HEK293 (cell line): ENCODE measurements at regions not wholly inside any gene's neighbourhood (a gene's known extent, or its start where the extent isn't known, plus 50 kb on each side); places are given as distances from the start of the nearest gene placed in this dataset.

Source experiments
- CTCF ChIA-PET: fragments of 350-600 bp; formaldehyde crosslinking; extraction: SDS; loops from one replicate; lab custom pipeline; 2021; ENCODE audit warnings: antibody characterized with exemption; lab: Yijun Ruan, JAX
- POLR2A ChIA-PET: fragments of 300-600 bp; formaldehyde crosslinking; extraction: SDS; loops from one replicate; lab custom pipeline; 2020; ENCODE audit warnings: antibody characterized with exemption, inconsistent platforms; lab: Yijun Ruan, JAX
- H3K27ac ChIP-seq: fragments of 200-500 bp; sonication (Bioruptor generic); 2 replicates; pipeline ENCODE4 v1.5.1; 2014; ENCODE audit warnings: low read depth, low read length, control low read depth, inconsistent platforms; ENCODE audit errors: extremely low read depth
- H3K36me3 ChIP-seq, 2 experiments: fragments of 200-500 bp in 1 of 2; sonication (Bioruptor generic) in 1 of 2; 1 replicate in 1 of 2; 2 replicates in 1 of 2; pipeline ENCODE4 v1.5.1; 2014 to 2017; ENCODE audit warnings: inconsistent platforms in 2 of 2, low read length in 2 of 2; ENCODE audit not compliant: control insufficient read depth in 2 of 2, insufficient read depth in 1 of 2
- H3K4me1 ChIP-seq: fragments of 200-500 bp; sonication (Bioruptor generic); 2 replicates; pipeline ENCODE4 v1.5.1; 2014; ENCODE audit warnings: mild to moderate bottlenecking, low read length, inconsistent platforms; ENCODE audit not compliant: control insufficient read depth, insufficient read depth
- H3K4me3 ChIP-seq: 2 replicates; pipeline ENCODE4 v1.5.1; 2011; ENCODE audit warnings: low read depth, mild to moderate bottlenecking, control low read depth, low read length, moderate library complexity
- H3K9me3 ChIP-seq: fragments of 200-500 bp; sonication (Bioruptor generic); 2 replicates; pipeline ENCODE4 v1.5.1; 2014; ENCODE audit warnings: low read depth, low read length, inconsistent platforms; ENCODE audit not compliant: control insufficient read depth, insufficient read depth
- GFI1B ChIP-seq: fragments of 450-650 bp; formaldehyde crosslinking; IDR thresholded peaks from 2 replicates; pipeline ENCODE4 v1.5.1; 2016; ENCODE audit warnings: missing biosample characterization, missing genetic modification characterization
- IKZF3 ChIP-seq: fragments of 450-650 bp; IDR thresholded peaks from 2 replicates; pipeline ENCODE4 v1.5.0; 2018; ENCODE audit warnings: missing biosample characterization, mild to moderate bottlenecking, missing genetic modification characterization, moderate library complexity
- KLF10 ChIP-seq: fragments of 450-650 bp; IDR thresholded peaks from 2 replicates; pipeline ENCODE4 v1.5.1; 2018; ENCODE audit warnings: missing biosample characterization, mild to moderate bottlenecking, missing genetic modification characterization
- KLF7 ChIP-seq: fragments of 450-650 bp; formaldehyde crosslinking; IDR thresholded peaks from 2 replicates; pipeline ENCODE4 v1.5.1; 2016; ENCODE audit warnings: missing biosample characterization, missing genetic modification characterization, borderline replicate concordance
- OVOL3 ChIP-seq: fragments of 450-650 bp; formaldehyde crosslinking; IDR thresholded peaks from 2 replicates; pipeline ENCODE4 v1.5.1; 2016; ENCODE audit warnings: missing biosample characterization, missing genetic modification characterization
- REPIN1 ChIP-seq: fragments of 450-650 bp; formaldehyde crosslinking; IDR thresholded peaks from 2 replicates; pipeline ENCODE4 v1.5.1; 2017; ENCODE audit warnings: missing biosample characterization, missing genetic modification characterization, low read depth
- SETDB1 ChIP-seq: IDR thresholded peaks from one replicate; pipeline ENCODE4 v1.6.1; 2017; ENCODE audit warnings: mild to moderate bottlenecking, low read length, moderate library complexity, mixed read lengths; ENCODE audit not compliant: insufficient read length
- SP2 ChIP-seq: fragments of 450-650 bp; formaldehyde crosslinking; IDR thresholded peaks from 2 replicates; pipeline ENCODE4 v1.5.1; 2016; ENCODE audit warnings: missing biosample characterization, missing genetic modification characterization
- SP3 ChIP-seq: fragments of 450-650 bp; formaldehyde crosslinking; IDR thresholded peaks from 2 replicates; pipeline ENCODE4 v1.5.1; 2016; ENCODE audit warnings: missing biosample characterization, missing genetic modification characterization
- WT1 ChIP-seq: fragments of 450-650 bp; formaldehyde crosslinking; IDR thresholded peaks from 2 replicates; pipeline ENCODE4 v1.5.1; 2016; ENCODE audit warnings: missing biosample characterization, missing genetic modification characterization
- ZFP37 ChIP-seq: fragments of 450-650 bp; formaldehyde crosslinking; IDR thresholded peaks from 2 replicates; pipeline ENCODE4 v1.5.1; 2016; ENCODE audit warnings: missing biosample characterization, missing genetic modification characterization
- ZIC2 ChIP-seq: fragments of 450-650 bp; formaldehyde crosslinking; IDR thresholded peaks from 2 replicates; pipeline ENCODE4 v1.5.1; 2016; ENCODE audit warnings: missing biosample characterization, missing genetic modification characterization
- ZNF23 ChIP-seq: fragments of 450-650 bp; formaldehyde crosslinking; IDR thresholded peaks from 2 replicates; pipeline ENCODE4 v1.5.1; 2016; ENCODE audit warnings: missing biosample characterization, missing genetic modification characterization, borderline replicate concordance
- ZNF302 ChIP-seq: fragments of 450-650 bp; formaldehyde crosslinking; IDR thresholded peaks from 2 replicates; pipeline ENCODE4 v1.5.1; 2016; ENCODE audit warnings: missing biosample characterization, missing genetic modification characterization, low read depth
- ZNF350 ChIP-seq: fragments of 450-650 bp; formaldehyde crosslinking; IDR thresholded peaks from 2 replicates; pipeline ENCODE4 v1.5.0; 2017; ENCODE audit warnings: missing biosample characterization, mild to moderate bottlenecking, missing genetic modification characterization
- ZNF391 ChIP-seq: fragments of 450-650 bp; formaldehyde crosslinking; IDR thresholded peaks from 2 replicates; pipeline ENCODE4 v1.5.1; 2016; ENCODE audit warnings: low read depth, missing biosample characterization, missing genetic modification characterization, borderline replicate concordance
- ZNF404 ChIP-seq: fragments of 450-650 bp; formaldehyde crosslinking; IDR thresholded peaks from 2 replicates; pipeline ENCODE4 v1.5.1; 2017; ENCODE audit warnings: missing biosample characterization, missing genetic modification characterization
- ZNF510 ChIP-seq: fragments of 450-650 bp; formaldehyde crosslinking; IDR thresholded peaks from 2 replicates; pipeline ENCODE4 v1.5.1; 2018; ENCODE audit warnings: mild to moderate bottlenecking, missing genetic modification characterization, missing biosample characterization; ENCODE audit not compliant: insufficient replicate concordance
- ZNF585B ChIP-seq: fragments of 450-650 bp; formaldehyde crosslinking; IDR thresholded peaks from 2 replicates; pipeline ENCODE4 v1.5.1; 2016; ENCODE audit warnings: missing biosample characterization, missing genetic modification characterization
- ZNF843 ChIP-seq: fragments of 450-650 bp; formaldehyde crosslinking; IDR thresholded peaks from 2 replicates; pipeline ENCODE4 v1.5.1; 2016; ENCODE audit warnings: missing biosample characterization, missing genetic modification characterization
- ZSCAN30 ChIP-seq: fragments of 450-650 bp; IDR thresholded peaks from 2 replicates; pipeline ENCODE4 v1.5.1; 2018; ENCODE audit warnings: missing biosample characterization, mild to moderate bottlenecking, missing genetic modification characterization, moderate library complexity
- TF ChIP-seq, protein P1 (sequence below): fragments of 450-650 bp; formaldehyde crosslinking; IDR thresholded peaks from 2 replicates; pipeline ENCODE4 v1.5.1; 2017; ENCODE audit warnings: missing biosample characterization, missing genetic modification characterization
- TF ChIP-seq, protein P2 (sequence below): fragments of 450-650 bp; formaldehyde crosslinking; IDR thresholded peaks from 2 replicates; pipeline ENCODE4 v1.5.1; 2016; ENCODE audit warnings: missing biosample characterization, missing genetic modification characterization
- TF ChIP-seq, protein P3 (sequence below): IDR thresholded peaks from 2 replicates; pipeline ENCODE4 v1.6.1; 2011; ENCODE audit warnings: mild to moderate bottlenecking, low read depth, low read length, borderline replicate concordance
- TF ChIP-seq, protein P4 (sequence below): fragments of 450-650 bp; formaldehyde crosslinking; IDR thresholded peaks from 2 replicates; pipeline ENCODE4 v1.5.1; 2016; ENCODE audit warnings: missing biosample characterization, missing genetic modification characterization
- TF ChIP-seq, protein P5 (sequence below): sonication (generic); formaldehyde crosslinking; IDR thresholded peaks from 2 replicates; pipeline ENCODE4 v1.8.1; 2022; ENCODE audit warnings: mild to moderate bottlenecking, moderate library complexity, missing genetic modification reagents

DNA sequence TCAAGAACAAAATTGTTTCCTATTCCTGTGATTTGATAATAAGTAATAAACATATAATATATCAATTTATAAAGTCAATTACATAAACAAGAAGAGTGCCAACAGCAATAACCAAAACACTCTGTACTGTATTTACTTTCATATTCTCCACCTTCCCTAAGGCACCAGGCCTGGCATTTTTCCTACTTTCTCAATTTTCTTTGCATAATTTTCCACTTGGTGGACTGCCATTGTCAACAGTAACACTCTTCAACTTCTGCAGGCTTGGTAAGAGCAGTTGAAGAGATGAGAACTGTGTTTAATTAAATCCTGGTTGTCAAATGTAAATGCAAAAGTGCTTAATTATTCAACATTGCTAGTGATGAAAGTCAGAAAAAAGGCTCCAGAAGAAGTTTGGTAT, 229.8 kb upstream of the PLSCR5 start:
- no peak overlapping the region for H3K27ac ChIP-seq
- no peaks in the 10 kb centered on the region for H3K36me3 ChIP-seq
- TF ChIP-seq ZNF302 (tag by site-specific recombination) (no peak), ZNF391 (tag by site-specific recombination) (no peak), ZNF585B (tag by site-specific recombination) (no peak), ZFP37 (no peak), SP3 (no peak), SP2 (tag by site-specific recombination) (no peak), ZIC2 (tag by site-specific recombination) (no peak)
- POLR2A ChIA-PET: no interaction called here
- H3K4me3 ChIP-seq: no peak overlapping the region
- H3K4me1 ChIP-seq: no peaks in the 10 kb centered on the region
- CTCF ChIA-PET: no interaction called here
- H3K9me3 ChIP-seq: no peaks in the 10 kb centered on the region

DNA sequence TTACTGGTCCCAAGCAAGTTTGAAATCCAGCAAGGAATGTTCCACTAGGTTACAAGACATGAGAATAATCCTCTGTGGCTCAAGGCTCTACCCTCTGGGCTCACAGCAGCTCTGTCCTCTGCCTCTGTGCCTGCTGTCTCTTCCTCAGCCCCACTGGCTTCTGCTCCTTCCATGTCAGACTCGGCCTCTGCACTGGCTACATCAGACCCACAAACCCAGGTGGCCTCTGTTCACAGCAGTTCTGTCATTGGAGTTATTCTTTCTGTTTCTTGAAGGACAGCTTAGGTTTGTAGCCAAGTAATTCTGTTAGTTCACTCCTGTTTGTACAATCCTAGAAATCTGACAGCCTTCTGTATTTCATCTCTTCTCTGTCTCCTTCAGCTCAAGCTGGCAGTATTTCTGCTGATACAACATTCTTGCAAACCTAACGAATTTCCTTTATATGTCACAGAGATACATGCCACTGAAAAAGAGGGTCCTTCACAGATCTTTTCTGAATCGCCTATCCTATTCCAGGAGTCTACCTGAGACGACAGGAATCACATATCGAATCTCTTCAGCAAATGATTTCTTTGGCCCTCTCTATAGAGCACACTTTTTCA, 227.8 kb upstream of the PLSCR5 start:
- H3K4me1 ChIP-seq: no peaks in the 10 kb centered on the region
- ChIA-PET CTCF (no interaction called here), POLR2A (no interaction called here)
- H3K4me3 ChIP-seq: no peak overlapping the region
- no peaks in the 10 kb centered on the region for H3K36me3 ChIP-seq
- H3K27ac ChIP-seq: no peak overlapping the region
- H3K9me3 ChIP-seq: no peaks in the 10 kb centered on the region
- TF ChIP-seq WT1 (tag by site-specific recombination) (no peak), ZNF510 (tag by site-specific recombination) (no peak), OVOL3 (no peak), ZNF404 (tag by site-specific recombination) (no peak), ZNF23 (no peak)
- TF ChIP-seq, protein P1, sequence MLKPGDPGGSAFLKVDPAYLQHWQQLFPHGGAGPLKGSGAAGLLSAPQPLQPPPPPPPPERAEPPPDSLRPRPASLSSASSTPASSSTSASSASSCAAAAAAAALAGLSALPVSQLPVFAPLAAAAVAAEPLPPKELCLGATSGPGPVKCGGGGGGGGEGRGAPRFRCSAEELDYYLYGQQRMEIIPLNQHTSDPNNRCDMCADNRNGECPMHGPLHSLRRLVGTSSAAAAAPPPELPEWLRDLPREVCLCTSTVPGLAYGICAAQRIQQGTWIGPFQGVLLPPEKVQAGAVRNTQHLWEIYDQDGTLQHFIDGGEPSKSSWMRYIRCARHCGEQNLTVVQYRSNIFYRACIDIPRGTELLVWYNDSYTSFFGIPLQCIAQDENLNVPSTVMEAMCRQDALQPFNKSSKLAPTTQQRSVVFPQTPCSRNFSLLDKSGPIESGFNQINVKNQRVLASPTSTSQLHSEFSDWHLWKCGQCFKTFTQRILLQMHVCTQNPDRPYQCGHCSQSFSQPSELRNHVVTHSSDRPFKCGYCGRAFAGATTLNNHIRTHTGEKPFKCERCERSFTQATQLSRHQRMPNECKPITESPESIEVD (tag by site-specific recombination): no peak
- TF ChIP-seq, protein P2, sequence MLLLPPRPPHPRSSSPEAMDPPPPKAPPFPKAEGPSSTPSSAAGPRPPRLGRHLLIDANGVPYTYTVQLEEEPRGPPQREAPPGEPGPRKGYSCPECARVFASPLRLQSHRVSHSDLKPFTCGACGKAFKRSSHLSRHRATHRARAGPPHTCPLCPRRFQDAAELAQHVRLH (tag by site-specific recombination): no peak
- TF ChIP-seq, protein P3, sequence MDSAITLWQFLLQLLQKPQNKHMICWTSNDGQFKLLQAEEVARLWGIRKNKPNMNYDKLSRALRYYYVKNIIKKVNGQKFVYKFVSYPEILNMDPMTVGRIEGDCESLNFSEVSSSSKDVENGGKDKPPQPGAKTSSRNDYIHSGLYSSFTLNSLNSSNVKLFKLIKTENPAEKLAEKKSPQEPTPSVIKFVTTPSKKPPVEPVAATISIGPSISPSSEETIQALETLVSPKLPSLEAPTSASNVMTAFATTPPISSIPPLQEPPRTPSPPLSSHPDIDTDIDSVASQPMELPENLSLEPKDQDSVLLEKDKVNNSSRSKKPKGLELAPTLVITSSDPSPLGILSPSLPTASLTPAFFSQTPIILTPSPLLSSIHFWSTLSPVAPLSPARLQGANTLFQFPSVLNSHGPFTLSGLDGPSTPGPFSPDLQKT: no peak

DNA sequence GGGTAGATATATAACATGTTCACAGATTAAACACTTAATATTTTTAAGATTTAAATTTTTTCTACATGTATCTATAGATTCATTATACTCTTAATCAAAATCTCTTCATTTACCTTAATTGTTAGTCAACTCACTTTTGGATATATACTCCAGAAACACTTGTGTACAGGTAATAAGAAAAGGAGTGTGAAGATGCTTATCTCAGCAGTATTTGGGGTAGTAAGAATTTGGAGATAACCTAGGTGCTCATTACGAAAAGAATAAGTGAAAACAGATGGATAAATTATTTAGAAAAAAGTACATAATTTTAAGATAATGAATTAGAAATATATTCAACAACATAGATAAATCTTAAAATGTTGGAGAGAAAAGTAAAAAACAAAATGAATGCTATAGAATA, 226.5 kb upstream of the PLSCR5 start:
- no peak overlapping the region for H3K4me3 ChIP-seq
- POLR2A ChIA-PET: no interaction called here
- CTCF ChIA-PET: no interaction called here
- no peaks in the 10 kb centered on the region for H3K9me3 ChIP-seq
- H3K36me3 ChIP-seq: no peaks in the 10 kb centered on the region
- H3K4me1 ChIP-seq: no peaks in the 10 kb centered on the region
- H3K27ac ChIP-seq: no peak overlapping the region
- TF ChIP-seq KLF7 (tag by site-specific recombination) (no peak), GFI1B (tag by site-specific recombination) (no peak), IKZF3 (tag by site-specific recombination) (no peak), ZSCAN30 (tag by site-specific recombination) (no peak), ZNF843 (tag by site-specific recombination) (no peak), KLF10 (no peak), ZNF350 (tag by site-specific recombination) (no peak), REPIN1 (tag by site-specific recombination) (no peak), SETDB1 (no peak)
- TF ChIP-seq, protein P4, sequence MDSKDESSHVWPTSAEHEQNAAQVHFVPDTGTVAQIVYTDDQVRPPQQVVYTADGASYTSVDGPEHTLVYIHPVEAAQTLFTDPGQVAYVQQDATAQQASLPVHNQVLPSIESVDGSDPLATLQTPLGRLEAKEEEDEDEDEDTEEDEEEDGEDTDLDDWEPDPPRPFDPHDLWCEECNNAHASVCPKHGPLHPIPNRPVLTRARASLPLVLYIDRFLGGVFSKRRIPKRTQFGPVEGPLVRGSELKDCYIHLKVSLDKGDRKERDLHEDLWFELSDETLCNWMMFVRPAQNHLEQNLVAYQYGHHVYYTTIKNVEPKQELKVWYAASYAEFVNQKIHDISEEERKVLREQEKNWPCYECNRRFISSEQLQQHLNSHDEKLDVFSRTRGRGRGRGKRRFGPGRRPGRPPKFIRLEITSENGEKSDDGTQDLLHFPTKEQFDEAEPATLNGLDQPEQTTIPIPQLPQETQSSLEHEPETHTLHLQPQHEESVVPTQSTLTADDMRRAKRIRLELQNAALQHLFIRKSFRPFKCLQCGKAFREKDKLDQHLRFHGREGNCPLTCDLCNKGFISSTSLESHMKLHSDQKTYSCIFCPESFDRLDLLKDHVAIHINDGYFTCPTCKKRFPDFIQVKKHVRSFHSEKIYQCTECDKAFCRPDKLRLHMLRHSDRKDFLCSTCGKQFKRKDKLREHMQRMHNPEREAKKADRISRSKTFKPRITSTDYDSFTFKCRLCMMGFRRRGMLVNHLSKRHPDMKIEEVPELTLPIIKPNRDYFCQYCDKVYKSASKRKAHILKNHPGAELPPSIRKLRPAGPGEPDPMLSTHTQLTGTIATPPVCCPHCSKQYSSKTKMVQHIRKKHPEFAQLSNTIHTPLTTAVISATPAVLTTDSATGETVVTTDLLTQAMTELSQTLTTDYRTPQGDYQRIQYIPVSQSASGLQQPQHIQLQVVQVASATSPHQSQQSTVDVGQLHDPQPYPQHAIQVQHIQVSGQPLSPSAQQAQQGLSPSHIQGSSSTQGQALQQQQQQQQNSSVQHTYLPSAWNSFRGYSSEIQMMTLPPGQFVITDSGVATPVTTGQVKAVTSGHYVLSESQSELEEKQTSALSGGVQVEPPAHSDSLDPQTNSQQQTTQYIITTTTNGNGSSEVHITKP (tag by site-specific recombination): no peak
- TF ChIP-seq, protein P5, sequence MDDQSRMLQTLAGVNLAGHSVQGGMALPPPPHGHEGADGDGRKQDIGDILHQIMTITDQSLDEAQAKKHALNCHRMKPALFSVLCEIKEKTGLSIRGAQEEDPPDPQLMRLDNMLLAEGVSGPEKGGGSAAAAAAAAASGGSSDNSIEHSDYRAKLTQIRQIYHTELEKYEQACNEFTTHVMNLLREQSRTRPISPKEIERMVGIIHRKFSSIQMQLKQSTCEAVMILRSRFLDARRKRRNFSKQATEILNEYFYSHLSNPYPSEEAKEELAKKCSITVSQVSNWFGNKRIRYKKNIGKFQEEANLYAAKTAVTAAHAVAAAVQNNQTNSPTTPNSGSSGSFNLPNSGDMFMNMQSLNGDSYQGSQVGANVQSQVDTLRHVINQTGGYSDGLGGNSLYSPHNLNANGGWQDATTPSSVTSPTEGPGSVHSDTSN: no peak
